OCI-LY3 (cell line): ENCODE measurements at regions not wholly inside any gene's neighbourhood (a gene's known extent, or its start where the extent isn't known, plus 50 kb on each side); places are given as distances from the start of the nearest gene placed in this dataset.

ENCODE experiments used
- H2AFZ ChIP-seq: fragments of 200-600, 300-600 bp; shearing (Covaris generic); 2 replicates; pipeline ENCODE4 v1.6.0; 2014; ENCODE audit warnings: antibody characterized with exemption, low read depth, low read length
- H3K27ac ChIP-seq: fragments of 200-600, 300-600 bp; sonication (generic); 2 replicates; pipeline ENCODE4 v1.5.1; 2014; ENCODE audit warnings: mild to moderate bottlenecking, low read length, moderate library complexity, mixed read lengths
- H3K27me3 ChIP-seq: fragments of 200-600, 300-600 bp; sonication (generic); 2 replicates; pipeline ENCODE4 v1.6.1; 2014; ENCODE audit warnings: low read depth, low read length, mixed read lengths
- H3K36me3 ChIP-seq: fragments of 200-600, 300-600 bp; sonication (generic); replicated peaks from 2 replicates; pipeline ENCODE3; 2014; ENCODE audit warnings: low read depth, low read length, mixed read lengths
- H3K4me1 ChIP-seq: fragments of 300-600, 200-600 bp; sonication (generic); 2 replicates; pipeline ENCODE4 v1.6.1; 2014; ENCODE audit warnings: low read length, mixed read lengths
- H3K4me2 ChIP-seq: fragments of 200-600, 300-600 bp; sonication (generic); 2 replicates; pipeline ENCODE4 v1.6.1; 2014; ENCODE audit warnings: low read length, mixed read lengths
- H3K4me3 ChIP-seq: fragments of 300-600, 200-600 bp; sonication (generic); 2 replicates; pipeline ENCODE4 v1.5.1; 2014; ENCODE audit warnings: antibody characterized with exemption, mild to moderate bottlenecking, low read length, moderate library complexity
- H3K79me2 ChIP-seq: fragments of 300-600, 200-600 bp; shearing (Covaris generic); 2 replicates; pipeline ENCODE4 v1.6.1; 2014; ENCODE audit warnings: mild to moderate bottlenecking, low read length, mixed read lengths
- H3K9ac ChIP-seq: fragments of 300-600, 200-600 bp; shearing (Covaris generic); 2 replicates; pipeline ENCODE4 v1.6.0; 2014; ENCODE audit warnings: mild to moderate bottlenecking, low read length, moderate library complexity
- H3K9me3 ChIP-seq: fragments of 200-600, 300-600 bp; shearing (Covaris generic); 2 replicates; pipeline ENCODE4 v1.6.1; 2014; ENCODE audit warnings: low read length, mixed read lengths; ENCODE audit not compliant: insufficient read depth
- H4K20me1 ChIP-seq: fragments of 200-600, 300-600 bp; sonication (generic); 2 replicates; pipeline ENCODE4 v1.6.1; 2016; ENCODE audit warnings: low read length, mixed read lengths; ENCODE audit not compliant: insufficient read depth
- CTCF ChIP-seq: fragments of 200-600, 300-600 bp; sonication (generic); IDR thresholded peaks from 2 replicates; pipeline ENCODE4 v1.5.1; 2014; ENCODE audit warnings: antibody characterized with exemption, low read length, low read depth
- EZH2phosphoT487 ChIP-seq: fragments of 200-600 bp; shearing (Covaris generic); IDR thresholded peaks from 2 replicates; pipeline ENCODE4 v1.6.1; 2018; ENCODE audit warnings: antibody characterized with exemption, mixed run types, low read depth

GRCh38 chr2:185375731-185376130 is 362.9 kb upstream of the FSIP2 start:
- TF ChIP-seq CTCF (no peak), EZH2phosphoT487 (no peak)
- H3K27ac ChIP-seq: no peak overlapping the region

GRCh38 chr2:185381631-185382030 is 357.0 kb upstream of the FSIP2 start:
- H2AFZ ChIP-seq: no peak overlapping the region

More at GRCh38 chr2:185375731-185376130, 362.9 kb upstream of the FSIP2 start:
- H2AFZ ChIP-seq: no peak overlapping the region
- H3K4me2 ChIP-seq: no peak overlapping the region
- H3K4me3 ChIP-seq: no peak overlapping the region
- no peaks in the 10 kb centered on the region for H3K27me3 ChIP-seq
- H3K9me3 ChIP-seq: no peaks in the 10 kb centered on the region
- no peaks in the 10 kb centered on the region for H3K36me3 ChIP-seq
- H3K79me2 ChIP-seq: no peaks in the 10 kb centered on the region
- H3K4me1 ChIP-seq: no peaks in the 10 kb centered on the region
- no peaks in the 10 kb centered on the region for H4K20me1 ChIP-seq
- no peak overlapping the region for H3K9ac ChIP-seq

GRCh38 chr2:185384822-185385560 is 353.6 kb upstream of the FSIP2 start:
- no peaks in the 10 kb centered on the region for H3K36me3 ChIP-seq
- H3K4me2 ChIP-seq: no peak overlapping the region
- TF ChIP-seq EZH2phosphoT487: no peak
- no peak for TF ChIP-seq CTCF
- H3K4me1 ChIP-seq: no peaks in the 10 kb centered on the region
- no peaks in the 10 kb centered on the region for H3K79me2 ChIP-seq
- no peak overlapping the region for H3K9ac ChIP-seq
- no peak overlapping the region for H3K4me3 ChIP-seq
- H3K27ac ChIP-seq: no peak overlapping the region
- H2AFZ ChIP-seq: no peak overlapping the region
- H3K27me3 ChIP-seq: no peaks in the 10 kb centered on the region
- H4K20me1 ChIP-seq: no peaks in the 10 kb centered on the region
- no peaks in the 10 kb centered on the region for H3K9me3 ChIP-seq

More at GRCh38 chr2:185381631-185382030, 357.0 kb upstream of the FSIP2 start:
- no peak overlapping the region for H3K27ac ChIP-seq
- no peak overlapping the region for H3K4me2 ChIP-seq
- no peak overlapping the region for H3K4me3 ChIP-seq
- H3K36me3 ChIP-seq: no peaks in the 10 kb centered on the region
- no peak overlapping the region for H3K9ac ChIP-seq
- H3K27me3 ChIP-seq: no peaks in the 10 kb centered on the region
- no peaks in the 10 kb centered on the region for H3K9me3 ChIP-seq
- no peaks in the 10 kb centered on the region for H4K20me1 ChIP-seq
- no peaks in the 10 kb centered on the region for H3K4me1 ChIP-seq
- no peaks in the 10 kb centered on the region for H3K79me2 ChIP-seq
- TF ChIP-seq CTCF: no peak
- TF ChIP-seq EZH2phosphoT487: no peak

- H3K4me2 ChIP-seq: no peak overlapping the region
- H3K27me3 ChIP-seq: no peaks in the 10 kb centered on the region
- H3K36me3 ChIP-seq: no peaks in the 10 kb centered on the region
- H2AFZ ChIP-seq: no peak overlapping the region
- no peak overlapping the region for H3K27ac ChIP-seq
- H3K79me2 ChIP-seq: no peaks in the 10 kb centered on the region
- no peaks in the 10 kb centered on the region for H3K9me3 ChIP-seq
- H4K20me1 ChIP-seq: no peaks in the 10 kb centered on the region
- no peak overlapping the region for H3K9ac ChIP-seq
- no peak for TF ChIP-seq CTCF
- H3K4me3 ChIP-seq: no peak overlapping the region
- H3K4me1 ChIP-seq: no peaks in the 10 kb centered on the region
Observed at GRCh38 chr2:185388226-185388625, 350.4 kb upstream of the FSIP2 start.
